Stromal cell of bone marrow (primary cell): ENCODE measurements at regions not wholly inside any gene's neighbourhood (a gene's known extent, or its start where the extent isn't known, plus 50 kb on each side); places are given as distances from the start of the nearest gene placed in this dataset.
"Not testable (repeated sequence)": the region's sequence is repeated elsewhere in the genome, so short reads cannot be mapped to it uniquely, and the experiment has no call there.

Experiments used
- DNase-seq: peaks from one replicate; pipeline ENCODE4 v3.0.0-alpha.2; 2012; ENCODE audit warnings: low read depth

DNA sequence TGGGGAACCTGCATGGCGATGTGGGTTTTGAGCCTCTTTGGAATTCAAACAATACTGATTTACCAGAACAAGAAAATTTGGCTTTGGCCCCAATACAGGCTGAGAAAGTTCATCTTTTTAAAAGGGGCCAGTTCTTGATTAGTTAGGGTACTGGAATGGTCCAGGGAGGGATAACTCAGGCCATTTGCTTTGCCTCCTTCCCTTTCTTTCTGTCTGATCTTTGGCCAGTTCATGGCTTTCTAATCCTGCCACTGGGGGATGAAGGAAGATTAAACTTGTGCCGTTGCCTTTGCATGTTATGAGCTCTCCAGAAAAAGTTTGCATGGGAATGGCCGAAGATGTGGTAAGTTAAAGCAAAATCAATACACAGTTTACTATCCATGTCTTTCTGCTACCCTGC is 78.4 kb downstream of the ADAMTS15 start:
- DNase-seq: no peak

DNA sequence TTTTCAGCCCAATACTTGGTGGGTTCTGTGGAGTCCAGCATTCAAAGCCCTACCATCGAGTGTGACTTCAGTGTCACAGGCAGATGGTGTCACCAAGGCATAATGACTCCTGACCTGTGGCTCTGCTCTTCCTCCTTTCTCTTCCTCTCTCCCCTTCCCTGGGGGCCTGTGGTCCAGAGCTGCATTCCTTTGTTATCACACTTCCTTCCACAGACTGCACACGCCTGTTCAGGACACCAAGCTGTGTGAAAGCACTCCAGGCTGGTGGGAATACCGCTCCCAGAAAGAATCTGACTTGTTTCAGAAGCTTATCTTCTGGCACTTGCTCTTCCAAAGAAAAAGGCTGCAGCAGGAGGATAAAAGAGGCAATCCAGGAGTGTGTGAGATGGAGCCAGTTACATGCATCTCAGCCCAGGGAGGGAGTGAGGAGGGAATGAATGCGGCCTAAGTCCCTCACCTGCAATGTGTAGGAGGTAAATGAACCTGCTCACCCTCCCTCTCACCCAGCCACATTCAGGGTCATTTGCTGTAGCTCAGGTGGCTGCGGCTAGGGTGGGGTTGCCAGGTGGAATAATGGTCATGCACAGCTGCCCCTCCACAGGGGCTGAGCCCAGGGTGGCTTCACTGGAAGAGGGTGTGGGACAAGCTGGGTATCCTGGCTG is 79.3 kb downstream of the ADAMTS15 start:
- no peak for DNase-seq

DNA sequence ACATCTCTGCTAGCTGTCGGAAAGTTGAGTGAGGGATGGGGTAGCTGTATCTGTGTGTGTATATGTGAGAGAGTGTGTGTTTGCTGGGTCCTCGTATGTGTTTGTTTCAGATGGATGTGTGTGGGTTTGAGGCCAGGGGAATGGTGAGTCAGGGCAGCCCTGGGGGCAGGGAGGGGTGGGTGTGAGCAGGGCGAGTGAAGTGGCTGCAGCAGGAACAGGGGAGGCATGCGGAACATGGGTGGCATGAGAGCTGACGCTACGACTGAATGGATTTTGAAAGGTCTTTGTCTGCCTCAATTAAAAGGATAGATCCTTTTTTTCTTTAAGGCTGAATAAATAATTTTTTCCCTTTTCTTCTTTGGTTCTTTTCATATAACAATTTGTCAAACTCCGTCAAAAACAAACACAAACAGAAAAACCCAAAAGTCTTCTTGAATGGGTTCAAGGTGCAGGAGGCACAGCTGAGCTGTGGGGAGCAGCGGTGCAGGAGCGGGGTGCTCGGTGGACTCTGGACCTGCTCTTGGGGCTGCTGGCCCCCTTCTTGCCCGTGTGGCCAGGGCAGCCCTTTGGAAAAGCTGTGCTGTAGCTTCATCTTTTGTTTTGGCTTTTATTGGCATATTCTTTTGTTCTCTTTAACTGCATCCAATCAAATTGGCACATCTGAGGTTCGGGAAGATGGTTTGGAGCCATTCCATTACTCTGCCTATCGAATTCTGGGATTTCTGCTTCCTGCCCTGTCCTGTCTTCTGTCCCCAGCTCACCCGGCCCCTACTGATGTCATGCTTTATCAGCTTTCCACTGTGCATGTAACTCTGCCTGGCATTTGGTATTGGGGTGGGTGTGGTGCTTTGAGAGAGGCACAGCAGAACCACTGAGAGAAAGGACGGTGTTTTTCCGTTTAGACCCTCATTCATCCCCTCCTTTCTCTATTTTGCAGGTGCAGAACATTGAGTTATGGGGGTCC is 80.1 kb downstream of the ADAMTS15 start:
- DNase-seq: no peak

DNA sequence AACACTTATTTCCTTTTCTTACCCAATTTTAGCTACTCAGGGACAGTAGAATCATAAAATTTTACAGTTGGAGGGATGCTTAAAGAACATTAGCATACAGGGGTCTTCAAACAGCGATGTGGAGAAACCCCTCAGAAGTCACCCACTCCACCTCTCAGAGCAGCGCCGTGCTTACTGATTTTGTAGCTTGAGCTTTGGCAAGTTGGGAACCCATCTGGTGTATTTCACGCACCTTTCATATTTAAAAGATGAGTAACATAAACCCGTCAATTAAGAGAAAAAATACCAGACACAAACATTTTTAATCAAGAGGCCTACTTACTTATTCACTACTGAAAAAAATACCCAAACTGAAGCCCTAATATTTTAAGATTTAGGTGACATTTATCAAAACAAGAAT is 80.9 kb downstream of the ADAMTS15 start:
- no peak for DNase-seq

DNA sequence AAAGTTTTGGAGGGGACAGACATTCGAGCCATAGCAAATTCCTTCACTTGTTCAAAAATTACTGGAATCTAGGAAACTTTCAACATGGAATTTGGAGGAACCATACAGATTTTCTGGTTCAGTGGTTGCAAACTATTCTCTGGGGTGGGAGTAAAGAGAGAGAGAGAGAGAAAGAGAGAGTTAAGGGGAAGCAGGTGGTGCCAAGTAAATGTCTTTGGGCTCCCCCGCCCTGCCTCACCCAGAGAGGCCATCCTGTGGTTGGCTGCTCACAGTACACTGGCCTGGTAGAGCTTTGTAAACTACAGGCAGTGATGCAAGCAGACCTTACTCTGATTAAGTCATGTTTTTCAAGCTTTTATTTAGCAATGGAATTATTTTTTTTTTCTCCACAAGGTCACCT is 82.6 kb downstream of the ADAMTS15 start:
- no peak for DNase-seq

DNA sequence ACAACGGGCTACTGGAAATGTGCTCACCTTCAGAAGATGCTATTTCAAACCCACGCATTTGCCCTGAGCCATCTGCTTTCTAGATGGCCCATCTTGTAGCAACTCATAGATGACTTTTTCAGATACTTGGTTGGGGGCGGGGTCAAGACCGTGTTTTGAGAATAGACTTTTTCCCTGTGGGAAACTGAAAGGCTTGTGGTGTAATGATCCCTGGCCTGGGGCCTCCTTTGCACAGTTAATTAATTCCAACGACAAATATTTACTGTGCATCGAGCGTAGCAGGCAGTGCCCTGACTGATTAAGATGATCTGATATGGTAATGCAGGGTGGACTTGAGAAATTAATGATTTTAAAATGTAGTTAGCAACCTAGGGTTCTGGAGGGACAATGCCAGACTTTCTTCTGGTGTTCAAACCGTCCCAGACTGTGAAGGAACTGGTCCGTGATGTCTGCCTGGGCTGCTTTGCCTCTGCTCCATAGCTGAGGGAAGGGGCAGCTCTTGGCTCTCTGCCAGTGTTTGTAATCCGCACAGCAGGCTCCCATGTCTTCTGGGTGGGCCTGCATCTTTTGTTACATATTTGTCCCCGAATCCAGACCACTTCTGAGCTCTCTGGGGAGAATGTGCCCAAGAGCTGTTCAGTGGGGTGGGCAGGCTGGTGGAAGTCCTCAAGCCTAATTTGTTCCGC is 84.8 kb downstream of the ADAMTS15 start:
- DNase-seq: no peak

DNA sequence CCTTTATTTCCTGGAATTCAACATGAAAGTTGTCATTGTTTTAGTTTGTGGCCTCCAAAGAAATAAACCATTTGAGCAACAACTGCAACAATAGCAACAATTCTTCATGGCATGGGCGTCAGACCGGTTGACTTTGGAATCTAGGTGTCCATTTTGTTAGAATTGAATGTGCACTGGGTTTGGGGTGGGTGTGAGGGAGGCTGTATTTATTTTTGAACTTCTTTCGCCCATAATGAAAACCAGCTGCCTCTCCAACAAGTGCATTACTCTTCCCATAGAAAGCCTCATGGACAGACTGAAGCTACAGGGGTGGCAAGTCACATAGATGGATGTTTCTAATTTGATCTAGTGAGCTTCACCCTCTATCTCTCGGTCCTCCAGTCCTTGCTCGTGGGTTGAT is 85.4 kb downstream of the ADAMTS15 start:
- DNase-seq: no peak

DNA sequence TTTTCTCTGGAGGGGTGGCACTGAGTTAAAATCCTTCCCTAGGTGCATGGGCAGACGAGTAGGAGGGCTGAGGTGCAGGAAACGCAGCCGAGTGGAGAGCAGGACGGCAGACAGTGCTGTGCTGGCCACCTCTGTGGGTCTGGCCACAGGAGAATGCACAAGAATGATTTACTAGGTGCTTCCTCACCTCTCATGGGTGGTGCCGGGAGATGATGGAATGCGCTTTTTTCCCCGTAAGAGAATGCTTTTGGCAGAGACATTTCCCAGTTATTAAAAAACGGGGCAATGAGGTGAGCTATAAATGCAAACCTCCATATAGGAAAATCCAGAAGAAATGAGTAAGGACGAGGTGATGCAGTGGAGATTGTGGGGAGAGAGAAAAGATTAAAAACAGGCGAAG is 86.1 kb downstream of the ADAMTS15 start:
- DNase-seq: no peak

DNA sequence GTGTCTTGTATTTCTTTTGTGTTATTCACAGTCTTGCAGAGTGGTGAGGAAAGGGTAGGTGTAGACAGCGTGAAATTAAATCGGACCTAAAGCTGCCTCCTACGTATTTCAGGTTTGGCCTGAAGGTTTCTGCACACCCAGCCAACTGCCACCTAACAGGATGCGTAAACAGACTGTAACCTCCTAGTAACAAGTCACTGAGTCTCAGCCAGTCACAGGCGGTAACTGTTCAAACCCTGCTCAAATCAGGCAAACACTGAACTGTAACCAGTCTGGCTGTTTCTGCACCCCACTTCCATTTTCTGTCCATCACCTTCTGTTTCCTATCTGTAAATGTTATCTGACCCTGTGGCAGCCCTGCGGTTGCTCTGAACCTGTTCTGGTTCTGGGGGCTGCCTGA is 87.1 kb downstream of the ADAMTS15 start:
- DNase-seq: no peak

DNA sequence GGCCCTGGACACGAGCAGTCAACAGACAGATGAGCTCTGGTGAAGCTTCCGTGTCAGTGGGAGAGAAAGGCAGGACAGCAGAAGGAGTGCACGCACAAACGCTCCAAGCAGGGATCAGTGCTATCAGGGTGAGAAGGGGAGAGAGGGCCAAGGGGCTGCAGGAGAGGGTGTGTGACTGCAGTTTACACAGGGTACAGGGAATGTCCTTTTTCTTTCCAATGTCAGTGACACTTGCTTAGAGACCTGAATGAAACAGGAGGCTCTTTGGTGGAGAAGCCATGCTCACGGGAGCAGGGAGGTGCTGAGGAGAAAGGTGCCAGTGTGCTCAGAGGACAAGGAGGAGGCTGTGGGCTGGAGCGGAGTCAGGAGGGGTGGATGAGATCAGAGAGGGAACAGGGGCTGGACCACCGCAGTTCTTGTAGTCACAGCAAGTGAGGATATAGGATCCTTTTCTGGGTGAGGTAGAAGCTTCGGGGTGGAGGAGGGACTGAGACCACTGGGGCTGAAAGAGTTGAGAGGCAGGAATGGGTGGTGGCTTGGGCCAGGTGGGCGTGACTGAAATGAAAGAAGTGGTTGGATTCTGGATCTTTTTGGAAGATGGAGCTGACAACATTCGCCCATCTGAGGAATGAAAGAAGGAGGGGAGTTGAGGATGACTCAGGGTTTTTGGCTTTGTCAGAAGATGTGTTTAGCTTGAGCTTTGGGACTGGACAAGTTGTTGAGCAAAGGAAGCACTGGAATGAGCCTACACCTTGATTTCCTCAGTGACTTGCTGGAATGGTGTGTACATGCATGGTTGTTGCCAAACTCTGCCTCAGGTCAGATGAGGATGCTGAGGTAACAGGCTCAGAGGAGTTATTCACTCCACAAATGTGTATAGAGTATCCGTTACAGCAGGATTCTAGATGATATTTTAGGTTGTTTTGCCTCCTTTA is 87.9 kb downstream of the ADAMTS15 start:
- DNase-seq: no peak

DNA sequence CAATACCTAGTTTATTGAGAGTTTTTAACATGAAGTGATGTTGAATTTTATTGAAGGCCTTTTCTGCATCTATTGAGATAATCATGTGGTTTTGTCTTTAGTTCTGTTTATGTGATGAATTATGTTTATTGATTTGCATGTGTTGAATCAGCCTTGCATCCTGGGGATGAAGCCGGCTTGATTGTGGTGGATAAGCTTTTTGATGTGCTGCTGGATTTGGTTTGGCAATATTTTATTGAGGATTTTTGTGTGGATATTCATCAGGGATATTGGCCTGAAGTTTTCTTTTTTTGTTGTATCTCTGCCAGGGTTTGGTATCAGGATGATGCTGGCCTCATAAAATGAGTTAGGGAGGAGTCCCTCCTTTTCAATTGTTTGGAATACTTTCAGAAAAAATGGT is 91.2 kb downstream of the ADAMTS15 start:
- not testable (repeated sequence) for DNase-seq

DNA sequence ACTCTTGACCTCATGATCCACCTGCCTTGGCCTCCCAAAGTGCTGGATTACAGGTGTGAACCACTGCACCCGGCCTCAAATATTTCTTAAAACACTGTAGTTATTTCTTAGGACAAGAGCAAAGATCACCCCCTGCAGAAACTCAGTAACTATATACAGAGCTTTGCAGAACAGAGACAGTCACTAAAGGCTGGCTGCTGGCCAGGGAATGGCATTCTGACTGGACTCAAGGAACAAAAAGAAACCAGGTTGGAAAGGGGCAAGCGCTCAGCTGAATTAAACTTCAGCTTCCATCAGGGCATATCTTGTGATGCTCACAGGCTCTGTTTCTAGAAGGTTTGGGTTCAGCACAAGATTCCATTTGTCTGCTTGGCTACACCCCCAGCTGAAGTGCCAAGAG is 95.8 kb downstream of the ADAMTS15 start:
- no peak for DNase-seq

DNA sequence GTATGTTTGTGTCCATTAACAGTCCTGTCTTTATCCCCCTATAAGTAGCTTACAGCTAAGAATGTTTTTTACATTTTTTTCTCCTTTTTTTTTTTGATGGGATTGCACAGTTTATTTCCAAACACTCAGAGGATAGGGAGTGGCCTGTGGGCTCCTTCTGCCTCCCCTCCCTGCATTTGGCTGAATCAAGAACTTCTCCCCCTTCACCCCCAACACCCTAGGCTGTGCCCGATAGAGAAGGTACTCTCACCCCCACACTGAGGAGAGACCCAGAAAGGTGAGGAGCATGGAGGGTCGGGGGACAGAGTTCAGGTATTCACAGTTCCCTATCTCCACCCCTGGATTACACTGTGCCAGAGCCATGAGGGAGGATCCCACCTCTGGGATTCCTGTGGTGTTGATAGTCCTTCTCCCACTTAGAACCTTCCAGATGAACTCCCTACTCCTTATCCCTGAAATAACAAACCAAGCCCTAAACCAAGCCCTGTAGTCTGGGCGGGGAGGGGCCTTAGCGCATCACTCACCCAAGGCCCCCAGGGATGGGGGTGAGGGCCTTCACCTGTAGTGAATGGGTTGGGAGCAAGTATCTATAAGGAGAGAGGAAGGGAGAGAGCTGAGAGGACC is 97.1 kb downstream of the ADAMTS15 start:
- DNase-seq: no peak

DNA sequence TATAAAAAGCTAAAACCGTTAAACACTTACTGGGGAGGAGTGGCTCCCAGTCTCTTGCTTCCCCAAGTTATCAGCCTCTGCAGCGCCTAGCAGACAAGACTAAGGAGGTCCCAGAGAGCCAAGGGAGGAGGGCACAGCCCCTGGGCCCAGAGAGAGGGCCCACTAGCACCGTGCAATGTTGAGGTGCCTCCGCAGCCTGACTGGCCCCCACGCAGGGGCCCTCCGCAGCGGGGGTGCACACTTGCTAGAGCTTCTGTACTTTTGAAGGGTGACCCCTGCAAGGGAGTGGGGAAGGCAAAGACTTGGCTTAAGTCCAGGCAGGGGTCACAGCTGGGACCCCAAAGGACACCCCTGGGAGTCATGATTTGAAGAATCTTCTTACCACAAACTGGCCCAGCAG is 98.0 kb downstream of the ADAMTS15 start:
- DNase-seq: no peak

DNA sequence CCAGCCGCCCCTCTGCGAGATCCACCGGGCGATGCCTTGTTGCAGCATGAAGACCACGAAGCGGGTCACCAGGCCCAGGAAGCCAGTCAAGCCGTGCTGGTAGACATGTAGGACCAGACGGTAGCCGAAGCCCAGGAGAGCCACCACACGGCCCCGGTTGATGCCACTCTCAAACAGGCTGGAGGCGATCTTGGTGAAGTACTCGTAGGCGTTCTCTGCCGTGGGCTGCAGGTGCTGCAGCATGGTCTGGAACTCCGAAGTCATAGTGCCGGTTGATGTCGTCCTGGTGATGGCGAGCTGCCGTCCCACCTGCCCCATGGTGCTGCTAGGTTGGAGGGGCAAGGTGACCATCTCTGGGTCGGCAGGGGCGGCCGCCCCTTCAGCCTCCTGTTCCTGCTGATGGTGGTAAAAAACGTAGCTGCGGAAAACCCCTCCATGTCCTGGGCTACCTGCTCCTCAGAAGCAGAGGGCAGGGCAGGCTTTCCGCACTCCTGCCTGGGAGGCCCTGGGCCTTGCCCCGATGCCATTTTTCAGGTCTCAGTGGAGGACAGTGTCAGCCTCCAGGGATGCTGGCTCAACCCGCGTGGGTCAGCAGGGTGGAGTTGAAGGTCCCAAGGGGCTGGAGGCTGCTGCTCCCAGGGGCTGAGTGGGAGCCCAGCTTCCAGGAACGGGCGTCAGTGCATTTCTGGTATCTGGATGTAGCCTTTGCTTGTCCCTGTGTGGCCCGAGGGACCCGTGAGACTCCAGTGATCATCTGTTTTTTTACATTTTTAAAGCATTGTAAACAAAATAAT is 98.7 kb downstream of the ADAMTS15 start:
- DNase-seq: no peak

DNA sequence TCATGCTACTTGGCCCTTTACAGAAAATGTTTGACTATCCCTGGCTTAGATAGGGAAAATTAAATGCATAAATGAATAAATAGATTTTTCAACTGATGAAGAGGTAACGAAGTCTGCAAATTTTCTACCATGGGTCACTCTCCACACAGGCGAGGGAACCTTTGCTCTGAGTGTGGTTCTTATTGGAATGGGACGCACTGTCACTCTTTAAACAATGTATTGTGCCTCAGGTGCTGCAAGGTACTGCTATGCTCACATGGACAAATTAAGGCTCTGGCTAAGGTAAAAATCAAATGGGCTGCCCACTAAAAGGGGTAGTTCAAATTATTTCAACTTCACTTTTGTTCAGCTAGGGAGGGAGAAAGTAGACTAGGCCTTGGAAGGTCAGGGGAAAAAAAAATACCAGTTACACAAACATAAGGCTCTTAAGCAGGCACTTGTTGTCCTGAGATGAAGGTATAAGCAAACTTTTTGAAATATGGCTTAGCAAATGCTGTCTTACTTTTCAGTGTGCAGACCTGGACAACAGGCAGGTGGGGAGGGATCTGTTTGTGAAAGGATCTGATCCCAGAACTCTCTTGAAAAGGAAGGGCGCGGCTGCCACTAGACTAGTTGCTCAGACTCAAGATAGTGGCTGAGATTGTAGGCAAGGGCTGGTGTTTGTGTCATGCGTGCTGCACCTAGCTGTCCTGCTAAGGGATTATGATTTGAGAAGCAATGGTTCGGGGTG is 99.5 kb downstream of the ADAMTS15 start:
- DNase-seq: no peak

DNA sequence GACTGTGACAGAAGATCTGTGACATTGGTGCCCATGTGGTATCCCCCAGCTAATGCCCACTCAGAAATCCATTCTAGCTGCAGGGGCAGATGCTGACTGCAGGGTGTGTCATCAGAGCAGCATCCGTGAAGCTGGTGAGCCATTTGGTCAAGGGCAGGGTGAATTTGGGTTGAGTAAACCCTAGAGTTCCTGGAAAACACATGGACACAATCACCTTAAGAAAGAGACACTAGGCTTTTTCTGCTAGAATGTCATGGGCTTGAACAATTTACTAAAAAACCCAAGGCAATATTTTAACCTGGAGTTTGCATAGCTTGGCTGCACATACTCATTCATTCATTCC is 100.0 kb downstream of the ADAMTS15 start:
- DNase-seq: no peak

DNA sequence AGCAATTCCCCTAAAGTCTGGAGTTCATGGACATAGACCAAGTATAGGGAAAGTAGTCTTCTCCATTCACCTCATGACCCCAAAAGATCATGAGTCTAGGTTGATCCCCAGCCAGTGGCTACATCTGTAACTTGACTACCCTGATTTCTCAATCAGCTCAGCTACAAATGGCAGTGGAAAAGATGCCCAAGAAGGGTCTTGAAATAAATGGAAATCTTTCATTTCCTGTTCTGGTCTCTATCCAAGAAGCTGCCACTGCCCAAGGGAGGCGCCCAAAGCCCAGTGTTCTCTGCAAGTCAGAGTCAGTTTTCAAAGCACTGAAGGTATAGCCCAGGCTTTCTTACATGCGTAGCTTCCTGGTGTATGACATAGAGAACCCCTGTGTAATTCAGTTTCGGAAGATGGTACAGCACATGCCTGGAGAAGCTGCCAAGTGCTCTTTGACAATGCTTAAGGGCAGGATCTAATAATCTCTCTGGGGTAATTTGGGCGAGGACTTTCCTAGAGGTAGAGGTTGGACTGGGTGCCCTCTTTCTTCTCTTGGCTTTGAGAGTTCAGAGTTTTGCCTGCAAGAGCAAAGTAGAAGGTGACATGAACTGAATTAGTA is 101.1 kb downstream of the ADAMTS15 start:
- DNase-seq: no peak

DNA sequence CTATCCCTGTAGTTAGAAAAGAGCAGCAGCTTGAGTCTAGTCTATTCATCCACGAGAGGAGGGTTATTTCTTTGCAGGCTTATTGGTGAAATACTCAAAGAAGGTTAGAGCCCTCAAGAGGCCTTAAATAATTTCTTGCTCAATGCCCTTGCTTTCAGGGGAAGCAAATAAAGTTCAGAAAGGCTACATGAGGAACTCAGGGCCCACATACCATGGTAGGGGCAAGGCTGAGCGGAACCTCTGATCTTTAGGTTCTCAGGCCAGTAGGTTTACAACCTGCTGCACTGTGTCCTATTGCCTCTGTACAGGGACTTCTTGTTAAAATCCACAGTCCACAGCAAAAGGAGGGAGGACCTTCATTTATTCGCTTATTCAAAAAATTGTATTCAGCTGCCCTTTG is 101.7 kb downstream of the ADAMTS15 start:
- DNase-seq: no peak

DNA sequence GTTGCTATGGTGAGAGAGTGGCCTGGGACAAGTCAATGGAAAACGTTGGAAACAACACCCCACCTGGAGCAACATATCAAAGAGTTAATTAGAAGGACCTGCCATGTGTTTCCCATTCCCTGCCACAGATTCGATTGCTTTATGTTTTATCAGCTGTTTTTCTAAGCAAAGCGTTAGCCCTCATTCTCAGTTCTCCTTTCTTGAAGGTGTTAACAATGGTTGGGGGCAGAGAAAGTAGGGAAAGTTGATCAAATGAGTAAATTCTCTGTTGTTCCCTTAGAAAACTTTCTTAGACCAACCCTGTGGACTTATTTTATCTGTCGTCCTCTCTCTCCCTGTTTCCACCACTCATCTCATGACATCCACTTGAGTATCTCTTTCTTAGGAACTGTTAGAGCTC is 102.5 kb downstream of the ADAMTS15 start:
- no peak for DNase-seq
